ENCODE measurements at regions not wholly inside any gene's neighbourhood (a gene's known extent, or its start where the extent isn't known, plus 50 kb on each side); places are given as distances from the start of the nearest gene placed in this dataset.

DNA sequence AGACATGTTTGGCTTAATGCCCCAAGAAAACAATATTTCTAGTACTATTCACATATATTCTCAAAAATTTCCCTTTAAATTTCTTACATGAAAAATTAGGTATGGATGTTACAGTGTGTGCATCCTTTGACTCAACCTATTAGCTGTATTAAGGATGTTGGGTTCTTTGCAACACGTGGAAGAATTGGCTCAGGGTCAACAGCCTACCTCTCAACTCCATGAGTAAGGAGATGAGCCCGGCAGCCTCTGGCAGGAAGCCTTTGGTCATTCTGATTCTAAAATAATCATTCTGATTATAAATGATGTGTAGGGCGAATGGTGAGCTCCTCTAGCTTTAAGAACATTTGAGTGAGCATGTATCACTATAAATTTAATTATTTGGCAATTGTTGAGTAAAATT lies 148.0 kb upstream of the WDFY3 start:
- FAIRE-seq (no peak), ATAC-seq (no peak), DNase-seq (ENCODE audit: low read depth in 1 of 2, low spot score in 1 of 2) (no peak)
- Histone ChIP-seq H3K9me3 (no peaks in the 10 kb centered on the region), H3K27ac (no peak overlapping the region), H3K4me1 (no peaks in the 10 kb centered on the region), H3K4me3 (no peak overlapping the region), H3K4me2 (no peak overlapping the region)
- ChIA-PET CTCF (no interaction called here), POLR2A (no interaction called here)
- WGBS (ENCODE audit: missing lambda C conversion rate) = 19% methylated on average over 3 of the region's 3 CpGs
- TF ChIP-seq ATOH8 (CRISPR knock-in tag; IDR thresholded peaks at IDR 0.05; ENCODE audit: low read depth) (no peak), JUNB (IDR thresholded peaks at IDR 0.05) (no peak), JUN (IDR thresholded peaks at IDR 0.05) (no peak), PHF8 (IDR thresholded peaks at IDR 0.05; ENCODE audit: borderline replicate concordance, low read depth) (no peak), KDM5A (IDR thresholded peaks at IDR 0.05) (no peak), HOXB13 (CRISPR knock-in tag; IDR thresholded peaks at IDR 0.05; ENCODE audit: low read depth) (no peak), RARB (CRISPR knock-in tag; IDR thresholded peaks at IDR 0.05) (no peak), RNF2 (IDR thresholded peaks at IDR 0.05; ENCODE audit: borderline replicate concordance, low read depth) (no peak), MAFK (IDR thresholded peaks at IDR 0.05; ENCODE audit: partially characterized antibody) (no peak), NFE2L2 (conservative IDR thresholded peaks at IDR 0.05; ENCODE audit: low read length) (no peak), MAX (IDR thresholded peaks at IDR 0.05) (no peak), FOXS1 (CRISPR knock-in tag; IDR thresholded peaks at IDR 0.05) (no peak), SMC3 (IDR thresholded peaks at IDR 0.05) (no peak)

- Histone ChIP-seq H3K4me1 (no peaks in the 10 kb centered on the region), H3K9me3 (no peaks in the 10 kb centered on the region), H3K4me2 (no peak overlapping the region), H3K27ac (no peak overlapping the region), H3K4me3 (no peak overlapping the region)
- no peak for FAIRE-seq
- no peak for ATAC-seq
- ChIA-PET CTCF (no interaction called here), POLR2A (no interaction called here)
- TF ChIP-seq HOXB5 (CRISPR knock-in tag; IDR thresholded peaks at IDR 0.05) (no peak), RCOR1 (IDR thresholded peaks at IDR 0.05; ENCODE audit: low read depth, low read length) (no peak), CTCF (IDR thresholded peaks at IDR 0.05) (no peak), HDAC2 (IDR thresholded peaks at IDR 0.05) (no peak), CHD2 (IDR thresholded peaks at IDR 0.05; ENCODE audit: low read length, partially characterized antibody) (no peak), EP300 (IDR thresholded peaks at IDR 0.05) (no peak), SMC3 (IDR thresholded peaks at IDR 0.05) (no peak), CBX8 (IDR thresholded peaks at IDR 0.05) (no peak), NFE2L2 (conservative IDR thresholded peaks at IDR 0.05; ENCODE audit: low read length) (no peak), HOXB13 (CRISPR knock-in tag; IDR thresholded peaks at IDR 0.05; ENCODE audit: low read depth) (no peak), E2F6 (IDR thresholded peaks at IDR 0.05; ENCODE audit: borderline replicate concordance, low read depth) (no peak), BCL3 (IDR thresholded peaks at IDR 0.05) (no peak), HOXA7 (CRISPR knock-in tag; IDR thresholded peaks at IDR 0.05) (no peak), KDM5A (IDR thresholded peaks at IDR 0.05) (no peak), RAD21 (conservative IDR thresholded peaks at IDR 0.05 in 1 of 2, IDR thresholded peaks at IDR 0.05 in 1 of 2) (no peak), RNF2 (IDR thresholded peaks at IDR 0.05; ENCODE audit: borderline replicate concordance, low read depth) (no peak), NPAS2 (CRISPR knock-in tag; IDR thresholded peaks at IDR 0.05; ENCODE audit: borderline replicate concordance) (no peak), KDM1A (IDR thresholded peaks at IDR 0.05; ENCODE audit: low read depth) (no peak)
- TF ChIP-seq, protein P1, sequence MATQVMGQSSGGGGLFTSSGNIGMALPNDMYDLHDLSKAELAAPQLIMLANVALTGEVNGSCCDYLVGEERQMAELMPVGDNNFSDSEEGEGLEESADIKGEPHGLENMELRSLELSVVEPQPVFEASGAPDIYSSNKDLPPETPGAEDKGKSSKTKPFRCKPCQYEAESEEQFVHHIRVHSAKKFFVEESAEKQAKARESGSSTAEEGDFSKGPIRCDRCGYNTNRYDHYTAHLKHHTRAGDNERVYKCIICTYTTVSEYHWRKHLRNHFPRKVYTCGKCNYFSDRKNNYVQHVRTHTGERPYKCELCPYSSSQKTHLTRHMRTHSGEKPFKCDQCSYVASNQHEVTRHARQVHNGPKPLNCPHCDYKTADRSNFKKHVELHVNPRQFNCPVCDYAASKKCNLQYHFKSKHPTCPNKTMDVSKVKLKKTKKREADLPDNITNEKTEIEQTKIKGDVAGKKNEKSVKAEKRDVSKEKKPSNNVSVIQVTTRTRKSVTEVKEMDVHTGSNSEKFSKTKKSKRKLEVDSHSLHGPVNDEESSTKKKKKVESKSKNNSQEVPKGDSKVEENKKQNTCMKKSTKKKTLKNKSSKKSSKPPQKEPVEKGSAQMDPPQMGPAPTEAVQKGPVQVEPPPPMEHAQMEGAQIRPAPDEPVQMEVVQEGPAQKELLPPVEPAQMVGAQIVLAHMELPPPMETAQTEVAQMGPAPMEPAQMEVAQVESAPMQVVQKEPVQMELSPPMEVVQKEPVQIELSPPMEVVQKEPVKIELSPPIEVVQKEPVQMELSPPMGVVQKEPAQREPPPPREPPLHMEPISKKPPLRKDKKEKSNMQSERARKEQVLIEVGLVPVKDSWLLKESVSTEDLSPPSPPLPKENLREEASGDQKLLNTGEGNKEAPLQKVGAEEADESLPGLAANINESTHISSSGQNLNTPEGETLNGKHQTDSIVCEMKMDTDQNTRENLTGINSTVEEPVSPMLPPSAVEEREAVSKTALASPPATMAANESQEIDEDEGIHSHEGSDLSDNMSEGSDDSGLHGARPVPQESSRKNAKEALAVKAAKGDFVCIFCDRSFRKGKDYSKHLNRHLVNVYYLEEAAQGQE (IDR thresholded peaks at IDR 0.05) = no peak
- TF ChIP-seq, protein P2, sequence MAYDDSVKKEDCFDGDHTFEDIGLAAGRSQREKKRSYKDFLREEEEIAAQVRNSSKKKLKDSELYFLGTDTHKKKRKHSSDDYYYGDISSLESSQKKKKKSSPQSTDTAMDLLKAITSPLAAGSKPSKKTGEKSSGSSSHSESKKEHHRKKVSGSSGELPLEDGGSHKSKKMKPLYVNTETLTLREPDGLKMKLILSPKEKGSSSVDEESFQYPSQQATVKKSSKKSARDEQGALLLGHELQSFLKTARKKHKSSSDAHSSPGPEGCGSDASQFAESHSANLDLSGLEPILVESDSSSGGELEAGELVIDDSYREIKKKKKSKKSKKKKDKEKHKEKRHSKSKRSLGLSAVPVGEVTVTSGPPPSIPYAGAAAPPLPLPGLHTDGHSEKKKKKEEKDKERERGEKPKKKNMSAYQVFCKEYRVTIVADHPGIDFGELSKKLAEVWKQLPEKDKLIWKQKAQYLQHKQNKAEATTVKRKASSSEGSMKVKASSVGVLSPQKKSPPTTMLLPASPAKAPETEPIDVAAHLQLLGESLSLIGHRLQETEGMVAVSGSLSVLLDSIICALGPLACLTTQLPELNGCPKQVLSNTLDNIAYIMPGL (CRISPR knock-in tag; IDR thresholded peaks at IDR 0.05; ENCODE audit: borderline replicate concordance) = no peak
- DNase-seq (ENCODE audit: low read depth in 1 of 2, low spot score in 1 of 2) = no peak
These were observed 149.5 kb upstream of the WDFY3 start for GRCh38 chr4:85116008-85116407.
